ENCODE measurements at regions not wholly inside any gene's neighbourhood (a gene's known extent, or its start where the extent isn't known, plus 50 kb on each side); places are given as distances from the start of the nearest gene placed in this dataset.

- DNase-seq = no peak
Observed at GRCh38 chr21:24045775-24046215, 1561.5 kb downstream of the MRPL39 start.

- DNase-seq = no peak
Observed at GRCh38 chr21:24045373-24045772, 1561.9 kb downstream of the MRPL39 start.

- no peak for DNase-seq
Observed at GRCh38 chr21:24042687-24043086, 1564.6 kb downstream of the MRPL39 start.

DNA sequence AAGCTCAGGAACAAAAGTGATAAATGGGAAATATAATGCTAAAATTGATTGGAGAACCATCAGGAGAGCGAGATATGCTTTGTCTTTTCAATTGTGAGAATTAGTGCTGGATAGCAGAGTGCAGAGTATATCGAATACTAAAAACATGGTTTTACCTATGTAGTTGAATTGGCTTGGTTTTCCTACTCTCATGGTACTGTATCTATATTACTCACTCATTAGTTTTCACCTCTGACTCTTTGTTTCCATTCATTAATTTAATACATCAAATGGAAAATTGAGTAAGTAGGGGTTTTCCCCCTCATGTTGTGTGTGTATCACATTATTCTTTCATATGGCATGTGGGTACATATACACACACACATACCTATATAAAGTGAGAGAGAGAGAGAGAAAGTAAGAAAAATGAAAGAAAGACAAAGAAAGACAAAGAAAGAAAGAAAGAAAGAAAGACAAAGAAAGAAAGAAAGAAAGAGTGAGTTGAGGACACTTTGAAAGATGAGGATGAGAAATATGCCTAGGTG, 1574.5 kb downstream of the MRPL39 start:
- DNase-seq = no peak

DNA sequence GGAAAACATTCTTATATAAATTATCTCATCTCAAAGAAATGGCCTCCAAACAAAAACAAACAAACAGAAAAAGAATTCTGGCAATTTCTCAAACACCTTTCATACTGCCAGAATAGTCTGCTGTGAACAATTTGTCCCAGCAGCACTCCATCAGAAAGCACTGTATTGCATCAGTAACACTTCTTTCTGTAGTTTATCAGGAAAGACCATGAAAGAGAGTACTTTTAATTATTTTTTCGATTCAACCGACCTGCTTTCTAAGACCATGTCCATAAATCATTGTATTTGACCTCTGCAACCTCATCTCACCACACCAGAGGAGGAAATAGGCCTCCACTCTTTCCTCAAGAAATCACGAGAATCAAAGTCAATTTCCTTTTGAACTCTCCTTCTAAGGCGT, 1579.9 kb downstream of the MRPL39 start:
- no peak for DNase-seq

DNA sequence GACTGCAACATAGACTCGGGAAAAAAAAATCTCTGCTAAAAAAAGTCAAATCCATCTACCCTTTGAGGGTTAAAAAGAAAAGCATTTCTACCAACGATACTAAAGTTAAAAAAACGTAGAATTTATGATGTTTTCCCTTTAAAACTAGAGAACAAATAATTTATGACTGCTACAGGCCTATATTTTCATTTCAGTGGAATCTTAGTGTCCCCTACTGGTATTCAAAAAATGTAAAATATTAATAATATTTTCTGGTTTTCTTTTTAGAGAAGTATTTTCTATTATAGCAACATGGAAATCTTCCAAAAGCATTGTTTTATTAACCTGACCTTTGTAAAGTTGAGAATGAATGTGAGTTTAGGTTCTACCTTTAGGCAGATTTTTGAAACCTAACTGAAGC, 1582.2 kb downstream of the MRPL39 start:
- no peak for DNase-seq

DNA sequence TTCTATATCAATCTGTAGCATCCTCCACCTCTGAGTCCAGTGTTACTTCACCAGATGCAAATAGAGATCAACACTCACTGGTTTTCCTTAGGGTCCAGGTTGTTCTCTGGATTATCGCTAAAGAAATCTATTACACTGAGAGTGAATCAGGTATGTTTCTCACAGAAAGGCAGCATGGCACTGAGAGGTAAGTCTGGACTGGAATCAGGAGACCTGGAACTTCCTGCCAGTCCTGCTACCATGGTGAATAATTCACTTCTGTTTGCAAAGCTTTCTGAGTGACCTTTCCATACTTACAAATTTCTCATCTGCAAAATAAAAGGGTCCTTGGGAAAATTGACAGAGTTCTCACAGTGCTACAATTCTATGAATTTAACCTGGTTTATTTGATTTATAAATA, 1583.3 kb downstream of the MRPL39 start:
- DNase-seq = peak; percentile 39

DNA sequence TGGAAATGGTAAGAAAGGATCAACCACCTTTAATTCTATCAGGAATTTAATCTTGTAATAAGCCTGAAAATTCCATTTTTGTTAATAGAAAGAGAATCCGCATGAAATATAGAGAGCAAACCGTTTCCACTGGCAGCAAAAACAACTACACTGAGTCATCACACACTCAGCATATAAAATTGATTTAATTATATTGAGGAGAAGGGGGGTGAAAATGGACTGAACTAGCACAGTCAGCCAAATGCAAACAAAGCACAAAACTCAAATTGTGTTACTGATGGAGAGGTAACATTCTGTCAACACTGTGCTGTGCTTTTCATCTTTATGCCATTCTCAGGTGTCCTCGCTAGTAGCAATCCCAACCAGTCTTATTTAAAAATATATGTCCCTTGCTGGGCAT, 1583.9 kb downstream of the MRPL39 start:
- peak; percentile 71 for DNase-seq

- no peak for DNase-seq
Observed at GRCh38 chr21:24014381-24014780, 1592.9 kb downstream of the MRPL39 start.

DNA sequence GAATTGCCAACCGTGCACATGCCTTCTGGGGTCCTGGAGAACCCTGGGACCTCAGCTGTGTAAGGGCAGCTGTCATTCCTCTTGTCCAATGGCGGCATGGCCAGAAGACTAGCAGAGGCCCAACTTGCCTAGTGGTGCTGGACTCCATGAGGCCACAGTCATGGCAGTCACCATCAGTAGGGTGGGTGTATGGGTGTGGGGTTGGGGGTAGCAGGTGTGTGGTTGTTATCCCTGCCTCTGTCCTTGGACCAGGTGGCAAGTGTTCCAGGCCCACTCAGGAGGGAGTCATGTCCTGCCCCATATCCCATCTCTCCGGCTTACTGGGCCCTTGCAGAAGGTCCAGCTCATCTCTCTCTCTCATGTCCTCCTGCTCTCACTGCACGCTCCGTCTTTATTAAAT, 1596.2 kb downstream of the MRPL39 start:
- no peak for DNase-seq

DNA sequence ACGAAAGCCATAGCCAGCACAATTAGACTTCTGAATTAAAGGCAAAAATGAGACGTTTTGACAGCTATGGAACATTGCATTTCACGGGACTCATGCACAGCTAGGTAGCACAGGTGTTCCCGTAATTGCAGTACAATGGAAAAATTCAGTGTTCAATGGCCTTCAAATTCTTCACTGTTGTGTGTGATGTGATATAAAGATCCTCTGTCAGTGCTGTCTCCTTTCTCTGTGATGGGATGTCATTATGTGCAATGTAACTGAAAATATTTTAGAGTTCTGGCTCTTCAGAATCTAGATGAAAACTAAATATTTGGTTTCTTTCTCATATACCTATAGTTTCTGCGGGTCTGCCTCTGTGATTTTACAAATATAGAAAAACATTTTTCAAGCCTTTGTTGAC, 1599.7 kb downstream of the MRPL39 start:
- no peak for DNase-seq

- DNase-seq = no peak
Observed at GRCh38 chr21:23986987-23987386, 1620.3 kb downstream of the MRPL39 start.

GRCh38 chr21:23986214-23986613, 1621.1 kb downstream of the MRPL39 start:
- DNase-seq = no peak

DNA sequence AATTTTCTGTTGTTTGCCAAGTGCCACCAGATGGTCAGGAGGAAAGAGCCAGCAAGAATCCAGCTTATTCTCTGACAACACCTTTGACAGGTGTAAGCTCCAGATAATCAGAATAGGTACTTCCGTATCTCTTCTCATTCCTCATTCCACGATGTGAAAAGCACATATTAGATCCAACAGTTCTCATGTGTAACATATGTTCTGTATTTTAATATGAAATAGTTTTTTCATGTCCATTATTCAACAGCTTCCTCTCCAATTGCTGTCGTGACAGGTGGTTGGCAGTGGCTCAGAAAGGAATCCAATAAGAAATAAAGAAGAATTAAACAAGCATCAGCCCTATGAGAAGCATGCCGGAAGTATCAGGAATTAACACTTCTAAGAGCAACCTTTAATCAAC, 1624.7 kb downstream of the MRPL39 start:
- no peak for DNase-seq

DNA sequence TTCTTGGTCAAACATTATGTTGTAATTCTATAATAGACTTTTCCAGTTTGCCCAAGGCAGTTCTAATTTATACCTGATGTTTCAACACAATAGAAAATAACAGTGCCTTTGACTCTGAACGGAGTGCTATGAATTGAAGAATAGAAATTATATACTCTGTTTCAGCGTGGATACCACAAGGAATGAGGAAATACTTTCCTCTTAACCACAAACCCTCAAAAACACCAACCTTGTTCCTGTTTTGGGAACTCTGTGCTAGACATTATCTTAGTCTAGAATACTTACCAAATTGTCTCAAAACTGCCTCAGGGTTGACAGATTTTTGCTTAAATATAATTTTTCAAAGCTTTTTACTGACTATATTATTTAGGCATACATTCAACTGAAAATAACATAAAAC, 1629.3 kb downstream of the MRPL39 start:
- no peak for DNase-seq

- peak; percentile 85 for DNase-seq
Observed at GRCh38 chr21:23968722-23969647, 1638.3 kb downstream of the MRPL39 start.

- peak; percentile 17 for DNase-seq
Observed at GRCh38 chr21:23968008-23968407, 1639.3 kb downstream of the MRPL39 start.

DNA sequence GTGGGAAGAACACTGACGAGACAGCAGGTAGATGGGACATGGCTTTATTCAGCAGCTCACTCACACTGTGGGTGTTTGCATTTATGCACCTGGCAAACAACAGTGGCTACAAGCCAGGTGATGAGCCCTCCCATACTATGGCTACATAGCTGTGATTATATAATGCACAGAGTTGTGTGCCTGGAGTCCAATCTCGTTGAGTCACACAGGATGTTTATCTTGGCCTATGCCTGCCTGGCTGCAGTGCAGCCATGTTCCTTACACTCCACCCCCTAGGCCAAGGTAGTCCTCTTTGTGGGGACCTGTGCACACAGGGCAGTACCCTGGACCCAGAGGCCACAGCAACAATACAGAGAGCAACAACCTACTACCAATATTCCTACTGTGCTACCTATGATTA, 1643.8 kb downstream of the MRPL39 start:
- DNase-seq = peak; percentile 84

DNA sequence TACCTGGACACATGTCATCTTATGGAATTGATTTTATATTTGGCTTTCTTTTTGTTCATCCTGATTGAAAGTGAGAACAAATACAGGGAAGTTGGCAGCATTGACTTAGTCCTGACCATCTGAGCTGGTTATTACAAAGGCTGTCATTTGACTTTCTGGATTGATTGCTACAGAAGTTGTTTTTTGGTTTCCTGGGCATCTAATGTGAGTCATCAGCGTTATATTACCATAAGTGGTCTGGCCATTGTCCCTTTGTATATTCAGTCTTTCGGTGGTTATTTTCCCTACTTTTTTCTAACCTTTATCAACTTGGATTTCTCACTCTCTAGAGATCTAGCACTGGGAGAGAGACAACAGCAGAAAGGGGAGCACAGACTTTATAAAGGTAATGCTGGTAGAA, 1646.5 kb downstream of the MRPL39 start:
- DNase-seq = peak; percentile 90

GRCh38 chr21:23955135-23955843, 1652.0 kb downstream of the MRPL39 start:
- DNase-seq = no peak

GRCh38 chr21:23952269-23952668, 1655.0 kb downstream of the MRPL39 start:
- DNase-seq = no peak

GRCh38 chr21:23951251-23951650, 1656.0 kb downstream of the MRPL39 start:
- no peak for DNase-seq

GRCh38 chr21:23950344-23950743, 1656.9 kb downstream of the MRPL39 start:
- DNase-seq = no peak

DNA sequence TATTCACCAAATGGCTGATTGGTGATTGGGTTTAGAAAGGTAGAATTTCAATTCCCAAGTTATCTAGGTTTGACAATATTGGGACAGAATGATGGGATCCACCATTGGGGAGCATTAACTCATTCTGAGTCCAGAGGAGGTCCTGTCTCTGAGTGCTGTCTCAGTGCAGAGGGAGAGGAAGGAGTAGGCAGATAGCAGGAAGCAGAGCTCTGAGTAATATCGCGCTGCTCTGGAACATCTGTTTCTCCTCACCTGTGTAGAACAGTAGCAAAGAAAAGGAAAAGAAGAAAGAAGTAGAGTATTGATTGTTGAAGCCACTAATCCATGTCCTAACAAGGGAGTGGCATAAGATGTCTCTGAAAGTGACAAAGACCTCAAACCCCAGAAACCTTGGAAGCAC, 1657.8 kb downstream of the MRPL39 start:
- DNase-seq = no peak

All from NCI-H748 treated with DMSO at 0.1 percent for 48 hours (cell line).